HK-2 (cell line): ENCODE measurements at regions not wholly inside any gene's neighbourhood (a gene's known extent, or its start where the extent isn't known, plus 50 kb on each side); places are given as distances from the start of the nearest gene placed in this dataset.
"Not testable (repeated sequence)": the region's sequence is repeated elsewhere in the genome, so short reads cannot be mapped to it uniquely, and the experiment has no call there.

Source experiments
- DNase-seq: peaks from one replicate; pipeline ENCODE4 v3.0.0-alpha.2; 2018; ENCODE audit not compliant: unreplicated experiment

- DNase-seq: no peak
Measured at GRCh38 chr12:92398565-92399309, 253.1 kb upstream of the BTG1 start.

- DNase-seq: no peak
Measured at GRCh38 chr12:92396647-92397252, 251.1 kb upstream of the BTG1 start.

- no peak for DNase-seq
Measured at GRCh38 chr12:92395322-92395721, 249.7 kb upstream of the BTG1 start.

GRCh38 chr12:92394895-92395294 lies 249.2 kb upstream of the BTG1 start:
- no peak for DNase-seq

- DNase-seq: no peak
Measured at GRCh38 chr12:92393504-92393903, 247.9 kb upstream of the BTG1 start.

GRCh38 chr12:92391726-92392125 lies 246.1 kb upstream of the BTG1 start:
- DNase-seq: not testable (repeated sequence)

- no peak for DNase-seq
Measured at GRCh38 chr12:92389466-92389865, 243.8 kb upstream of the BTG1 start.

GRCh38 chr12:92385296-92385695 lies 239.7 kb upstream of the BTG1 start:
- no peak for DNase-seq

- DNase-seq: no peak
Measured at GRCh38 chr12:92384571-92384970, 238.9 kb upstream of the BTG1 start.

GRCh38 chr12:92382383-92382878 lies 236.8 kb upstream of the BTG1 start:
- no peak for DNase-seq

GRCh38 chr12:92381856-92382255 lies 236.2 kb upstream of the BTG1 start:
- no peak for DNase-seq

GRCh38 chr12:92378682-92379479 lies 233.2 kb upstream of the BTG1 start:
- DNase-seq: no peak

- DNase-seq: not testable (repeated sequence)
Measured at GRCh38 chr12:92375504-92375903, 229.9 kb upstream of the BTG1 start.

GRCh38 chr12:92370828-92371227 lies 225.2 kb upstream of the BTG1 start:
- DNase-seq: no peak

- DNase-seq: no peak
Measured at GRCh38 chr12:92369636-92370035, 224.0 kb upstream of the BTG1 start.

- no peak for DNase-seq
Measured at GRCh38 chr12:92369056-92369455, 223.4 kb upstream of the BTG1 start.

- DNase-seq: no peak
Measured at GRCh38 chr12:92365836-92366235, 220.2 kb upstream of the BTG1 start.

GRCh38 chr12:92365333-92365732 lies 219.7 kb upstream of the BTG1 start:
- DNase-seq: no peak

GRCh38 chr12:92363295-92364146 lies 217.9 kb upstream of the BTG1 start:
- no peak for DNase-seq

GRCh38 chr12:92362785-92363184 lies 217.1 kb upstream of the BTG1 start:
- no peak for DNase-seq

- no peak for DNase-seq
Measured at GRCh38 chr12:92362126-92362525, 216.5 kb upstream of the BTG1 start.

- DNase-seq: no peak
Measured at GRCh38 chr12:92360543-92360942, 214.9 kb upstream of the BTG1 start.
